ENCODE measurements at regions not wholly inside any gene's neighbourhood (a gene's known extent, or its start where the extent isn't known, plus 50 kb on each side); places are given as distances from the start of the nearest gene placed in this dataset.

DNA sequence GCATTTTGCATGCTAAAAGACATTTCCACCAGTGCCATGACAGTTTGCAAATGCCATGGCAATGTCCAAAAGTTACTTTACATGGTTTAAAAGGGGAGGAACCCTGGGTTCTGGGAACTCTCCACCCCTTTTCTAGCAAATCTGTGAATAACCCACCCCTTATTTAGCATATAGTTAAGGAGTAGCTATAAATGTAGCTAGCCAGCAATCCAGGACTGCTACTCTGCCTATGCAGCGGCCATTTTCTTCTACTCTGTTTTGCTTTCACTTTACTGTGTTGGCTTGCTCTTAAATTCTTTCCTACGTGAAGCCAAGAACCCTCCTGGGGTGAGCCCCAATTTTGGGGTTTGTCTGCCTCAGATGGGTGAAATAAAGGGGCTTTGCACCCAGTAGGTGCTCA is 141.0 kb downstream of the PTPN11 start:
- DNase-seq (ENCODE audit: low read depth): peak; percentile 23

DNA sequence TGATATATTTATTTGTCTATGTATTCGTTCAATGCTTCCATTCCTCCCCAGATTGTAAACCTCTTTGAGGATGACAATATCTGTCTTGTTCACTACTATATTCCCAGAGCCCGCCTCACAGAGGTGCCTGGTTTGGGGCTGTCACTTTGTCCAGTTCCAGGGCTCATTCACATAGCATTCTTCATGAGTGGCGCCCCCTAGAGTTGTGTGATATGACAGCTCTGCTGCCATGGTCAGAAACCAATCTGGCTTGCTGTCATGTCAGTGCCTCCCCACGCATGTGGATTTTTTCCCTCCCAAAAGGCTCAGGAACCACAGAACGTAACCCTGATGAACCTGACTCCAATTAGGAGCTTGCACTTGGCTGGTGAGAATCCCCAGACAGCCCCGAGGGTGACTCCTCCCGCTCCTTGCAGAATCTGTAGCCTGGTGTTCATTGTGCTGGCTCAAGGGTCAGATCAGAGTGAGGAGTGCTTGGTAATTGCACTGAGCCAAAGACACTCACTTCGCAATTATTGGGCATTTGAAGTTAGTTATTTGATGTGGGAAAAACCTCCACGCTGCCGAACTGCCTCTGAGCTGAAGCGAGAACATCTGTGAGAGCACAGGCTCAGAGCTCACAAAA is 145.5 kb downstream of the PTPN11 start:
- DNase-seq (ENCODE audit: low read depth): no peak

DNA sequence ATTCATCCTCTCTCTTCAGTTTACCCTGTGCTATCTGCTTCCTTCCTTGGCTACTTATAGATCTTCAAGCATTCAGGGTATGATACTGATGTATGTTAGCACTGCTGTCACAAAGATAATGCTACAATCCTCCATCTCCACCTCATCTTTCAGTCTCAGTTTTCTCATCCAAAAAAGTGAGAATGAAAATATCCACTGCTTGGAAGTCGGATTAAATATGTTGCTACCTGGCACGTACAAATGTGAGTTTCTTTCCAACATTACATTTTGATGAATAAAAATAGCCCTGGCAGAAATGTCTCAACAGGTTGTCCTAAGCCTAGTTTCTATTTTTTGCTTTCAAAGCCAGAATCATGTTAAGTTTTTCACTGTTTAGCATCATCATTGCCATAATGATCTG is 149.9 kb downstream of the PTPN11 start:
- DNase-seq (ENCODE audit: low read depth): no peak

DNA sequence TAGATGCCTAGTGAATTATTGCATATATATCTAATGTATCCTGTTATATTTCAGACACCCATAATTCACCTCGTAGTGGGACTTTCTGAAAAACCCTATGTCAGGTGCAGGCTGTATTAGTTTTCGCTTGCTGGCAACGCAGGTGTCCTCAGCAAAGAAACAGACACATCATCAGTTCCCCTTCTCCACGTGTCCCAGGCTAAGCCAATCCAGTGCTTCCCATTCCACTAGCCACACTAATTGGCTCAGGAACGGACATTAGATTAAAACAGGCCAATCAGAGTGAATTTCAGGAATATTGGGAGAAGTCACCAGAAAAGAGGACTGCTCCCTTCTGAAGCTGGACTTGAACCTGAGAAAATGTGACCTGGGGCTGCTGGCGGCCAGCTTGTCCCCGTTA is 151.3 kb downstream of the PTPN11 start:
- no peak for DNase-seq (ENCODE audit: low read depth)

DNA sequence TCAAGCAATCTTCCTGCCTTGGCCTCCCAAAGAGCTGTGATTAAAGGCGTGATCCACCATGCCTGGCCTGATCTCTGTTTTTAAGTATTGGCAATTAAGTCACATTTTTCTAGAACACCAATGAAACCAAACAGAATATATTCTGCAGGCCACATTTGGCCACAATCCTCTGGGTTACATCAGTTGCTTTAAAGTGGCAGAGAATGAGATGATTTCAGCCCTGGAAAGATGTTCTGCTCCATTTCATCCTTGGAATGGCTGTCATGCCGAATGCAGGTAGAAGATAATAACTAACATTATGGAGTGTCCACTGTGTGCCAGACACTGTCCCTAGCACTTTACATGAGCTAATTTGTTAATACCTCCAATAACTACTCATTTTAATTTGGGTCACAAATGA is 154.4 kb downstream of the PTPN11 start:
- DNase-seq (ENCODE audit: low read depth): no peak

DNA sequence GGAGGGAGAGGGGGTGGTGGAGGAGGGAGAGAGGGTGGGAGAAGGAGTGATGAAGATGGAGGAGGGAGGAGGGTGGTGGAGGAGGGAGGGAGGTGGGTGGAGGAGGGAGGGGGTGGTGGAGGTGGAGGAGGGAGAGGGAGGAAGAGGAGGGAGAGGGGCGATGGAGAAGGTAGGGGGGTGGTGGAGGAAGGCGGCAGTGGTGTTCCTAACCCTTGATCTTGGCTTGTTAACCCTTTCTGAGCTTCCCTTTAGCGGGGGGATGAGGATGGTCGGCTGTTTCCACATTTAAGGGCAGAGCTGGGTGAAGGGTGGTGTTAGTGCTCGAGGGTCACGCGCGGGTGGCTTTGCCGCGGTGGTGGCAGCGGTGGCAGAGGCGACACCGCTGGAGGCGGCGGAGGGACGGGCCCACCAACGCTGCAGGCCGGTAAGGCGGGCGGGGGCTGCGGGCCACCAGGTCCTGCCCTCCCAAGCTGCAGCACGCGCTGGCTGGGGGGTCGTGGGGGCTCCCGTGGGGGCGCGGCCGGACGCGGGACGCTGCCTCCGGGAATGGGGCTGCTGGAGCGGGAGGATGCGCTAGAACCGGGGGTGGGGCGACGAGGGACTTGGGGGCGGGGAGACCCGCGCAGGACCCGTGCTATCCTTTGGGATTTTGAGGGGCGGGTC is 156.3 kb downstream of the PTPN11 start:
- DNase-seq (ENCODE audit: low read depth): no peak

DNA sequence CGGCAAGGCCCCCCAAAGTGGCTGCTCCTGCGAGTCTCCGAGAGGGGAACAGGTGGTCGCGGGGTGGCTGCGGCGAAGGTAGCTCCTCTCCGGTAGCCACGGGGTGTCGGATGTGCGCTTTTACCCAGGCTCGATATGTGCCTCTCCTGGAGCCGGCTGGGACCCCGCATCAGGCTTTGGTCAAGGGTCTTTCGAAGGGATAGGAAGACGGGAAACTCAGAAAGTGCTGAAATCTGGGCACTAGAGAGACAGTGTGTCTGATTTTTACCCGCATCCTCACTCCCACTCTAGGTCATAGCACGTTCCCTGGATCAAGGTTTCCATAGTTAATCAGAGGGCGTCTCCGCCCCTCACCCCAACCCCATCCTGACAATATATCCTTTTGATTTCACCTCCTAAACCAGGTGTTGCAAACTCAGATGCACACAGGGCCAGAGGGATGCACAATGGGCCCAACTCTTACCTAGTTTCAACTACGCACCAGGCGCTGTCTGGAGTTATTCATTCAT is 156.9 kb downstream of the PTPN11 start:
- no peak for DNase-seq (ENCODE audit: low read depth)

DNA sequence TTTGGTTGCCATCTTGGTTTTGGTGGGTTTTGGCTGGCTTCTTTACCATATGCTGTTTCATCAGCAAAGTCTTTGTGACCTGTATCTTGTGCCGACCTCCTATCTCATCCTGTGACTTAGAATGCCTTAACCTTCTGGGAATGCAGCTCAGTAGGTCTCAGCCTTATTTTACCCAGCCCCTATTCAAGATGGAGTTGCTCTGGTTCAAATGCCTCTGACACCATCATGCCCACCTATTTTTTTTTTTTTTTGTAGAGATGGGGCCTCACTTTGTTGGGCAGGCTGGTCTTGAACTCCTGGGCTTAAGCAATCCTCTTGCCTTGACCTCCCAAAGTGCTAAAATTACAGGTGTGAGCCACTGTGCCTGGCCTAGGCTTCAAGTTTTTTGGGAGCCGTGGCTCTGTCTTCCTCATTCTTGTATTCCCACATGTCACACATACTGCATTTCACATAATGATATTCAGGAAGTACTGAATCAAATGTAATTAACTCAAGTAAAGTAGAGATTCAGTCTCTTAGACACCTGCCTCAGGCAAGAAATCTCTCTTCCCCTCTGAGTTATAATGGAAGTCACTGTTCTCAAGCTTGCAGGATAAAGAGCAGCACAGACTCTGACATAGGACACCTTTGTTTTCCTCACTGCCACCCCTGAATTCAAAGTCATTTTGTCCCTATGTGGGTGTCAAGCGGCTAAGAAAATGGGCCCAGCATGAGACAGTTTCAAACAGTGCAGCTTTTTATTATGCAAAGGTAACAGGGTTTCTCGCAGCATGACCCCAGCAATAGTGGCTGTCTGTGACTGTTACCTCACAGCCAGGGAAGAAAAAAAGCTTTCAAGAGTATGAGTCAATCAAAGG is 159.0 kb downstream of the PTPN11 start:
- DNase-seq (ENCODE audit: low read depth): no peak

DNA sequence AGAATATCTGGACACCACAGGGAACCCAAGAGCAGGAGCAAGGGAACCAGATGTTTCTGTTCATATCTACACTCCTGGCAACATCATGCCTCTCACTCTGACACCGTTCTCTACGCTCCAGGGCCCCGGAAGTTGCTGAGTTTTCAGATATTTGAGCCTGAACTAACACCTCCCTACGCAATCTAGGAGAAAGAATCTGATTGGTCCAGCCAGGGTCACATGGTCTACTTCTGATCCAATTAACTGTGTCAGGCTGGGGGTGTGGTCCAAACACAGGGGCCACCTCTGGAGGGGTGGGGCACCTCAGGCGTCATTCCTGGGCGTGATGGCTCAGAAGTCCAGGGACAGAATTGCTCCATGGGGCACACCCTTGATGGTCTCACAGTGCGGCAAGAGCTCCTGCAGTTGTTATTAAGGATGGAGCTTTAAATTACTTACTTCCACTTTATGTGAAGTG is 165.5 kb downstream of the PTPN11 start:
- DNase-seq (ENCODE audit: low read depth): no peak

DNA sequence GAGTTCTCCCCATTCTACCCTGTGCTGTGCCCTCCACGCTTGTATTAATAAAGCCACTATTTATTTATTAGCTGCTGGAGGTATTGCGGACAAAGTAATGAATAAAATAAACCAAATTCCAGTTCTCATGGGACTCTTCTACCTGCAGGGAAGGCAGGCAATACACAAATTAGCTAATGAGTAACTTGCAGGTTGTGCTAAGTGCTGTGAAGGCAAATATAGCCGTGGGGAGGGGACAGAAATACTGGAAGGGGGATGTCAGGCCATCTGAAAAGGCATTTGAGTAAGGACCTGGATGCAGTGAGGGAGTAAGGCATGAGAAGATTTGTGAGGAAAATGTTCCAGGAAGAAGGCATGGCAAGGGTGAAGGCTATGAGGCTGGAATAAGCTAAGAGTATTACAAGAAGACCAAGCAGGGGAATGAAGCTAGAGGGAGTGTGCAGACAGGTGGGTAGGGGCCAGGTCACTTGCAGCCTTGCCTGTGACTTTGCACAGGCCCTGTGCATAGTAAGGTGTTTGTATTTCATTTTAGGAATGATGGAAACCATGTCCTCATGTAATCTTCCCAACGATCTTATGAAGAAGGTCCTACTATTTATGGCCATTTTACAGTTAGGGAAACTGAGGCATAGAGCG is 167.5 kb downstream of the PTPN11 start:
- DNase-seq (ENCODE audit: low read depth): no peak

DNA sequence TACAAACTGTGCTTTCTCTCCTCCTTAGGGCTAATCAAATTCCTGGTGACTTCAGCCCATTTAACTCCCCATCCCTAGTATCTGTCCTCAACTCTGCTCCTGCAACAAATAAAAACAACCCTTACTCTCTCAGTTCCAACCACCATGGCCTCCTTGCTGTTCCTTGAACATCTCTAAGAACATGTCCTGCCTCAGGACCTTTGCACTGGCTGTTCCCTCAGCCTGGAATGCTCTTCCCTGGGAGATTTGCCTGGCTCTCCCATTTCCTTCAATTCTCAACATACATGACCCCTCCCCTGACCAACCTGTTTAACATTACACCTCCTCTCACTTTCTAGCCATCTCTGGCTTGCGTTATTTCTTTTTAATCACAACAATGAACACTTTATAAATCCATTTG is 170.5 kb downstream of the PTPN11 start:
- DNase-seq (ENCODE audit: low read depth): no peak

DNA sequence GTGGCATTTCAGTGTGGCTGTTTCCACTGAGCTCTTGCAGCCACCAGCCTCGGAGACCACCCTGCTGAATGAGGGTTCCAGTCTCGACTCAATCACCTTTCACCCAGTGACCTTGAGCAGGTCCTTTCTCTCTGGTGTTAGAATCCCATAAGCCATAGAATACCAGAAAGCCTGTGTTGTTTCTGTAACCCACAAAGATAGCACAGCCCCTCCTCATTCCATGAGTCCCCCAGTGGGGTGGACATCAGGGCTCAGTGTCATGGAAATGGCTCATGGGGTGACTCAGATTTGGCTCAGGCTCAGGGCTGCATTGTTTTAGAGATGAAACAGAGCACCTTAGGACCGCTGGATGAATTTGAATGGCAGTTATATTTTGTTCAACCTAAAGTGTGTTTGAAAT is 171.5 kb downstream of the PTPN11 start:
- DNase-seq (ENCODE audit: low read depth): no peak

DNA sequence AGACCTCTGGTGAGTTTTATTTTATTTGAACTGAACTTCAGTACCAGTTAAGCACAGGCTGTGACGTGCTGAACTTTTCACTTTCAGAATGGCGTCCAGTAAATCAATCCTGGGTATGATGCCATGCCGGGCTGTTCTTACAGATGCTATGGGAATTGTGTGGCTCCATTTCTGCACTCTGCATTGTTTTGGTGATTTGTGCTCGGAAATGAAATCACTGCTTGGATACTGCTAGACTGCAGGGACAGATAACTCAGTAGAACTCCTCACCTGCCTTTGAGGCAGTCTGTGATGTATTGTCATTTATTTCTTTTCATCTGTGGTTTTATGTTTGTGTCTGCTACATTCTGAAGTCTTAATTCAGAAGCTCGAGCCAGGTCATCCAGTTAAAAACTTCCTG is 172.7 kb downstream of the PTPN11 start:
- DNase-seq (ENCODE audit: low read depth): no peak

DNA sequence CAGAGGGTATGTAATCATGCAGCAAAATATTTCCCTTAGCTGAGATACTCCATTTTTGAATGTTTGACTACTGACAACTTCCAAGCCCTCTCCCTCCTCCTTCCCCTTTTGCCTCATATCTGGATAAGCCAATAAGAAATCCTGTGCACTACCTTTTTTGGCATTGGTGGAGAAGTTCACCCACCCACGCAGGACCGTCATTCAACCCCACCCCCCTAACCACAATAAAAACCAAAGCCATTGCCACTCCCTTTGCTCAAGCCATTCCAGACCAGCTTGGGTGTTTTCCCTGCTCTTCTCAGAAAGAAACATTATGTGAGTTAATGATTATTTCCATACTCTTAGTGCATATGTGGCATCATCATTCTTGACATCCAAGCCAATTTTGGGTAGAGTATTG is 176.7 kb downstream of the PTPN11 start:
- no peak for DNase-seq (ENCODE audit: low read depth)

DNA sequence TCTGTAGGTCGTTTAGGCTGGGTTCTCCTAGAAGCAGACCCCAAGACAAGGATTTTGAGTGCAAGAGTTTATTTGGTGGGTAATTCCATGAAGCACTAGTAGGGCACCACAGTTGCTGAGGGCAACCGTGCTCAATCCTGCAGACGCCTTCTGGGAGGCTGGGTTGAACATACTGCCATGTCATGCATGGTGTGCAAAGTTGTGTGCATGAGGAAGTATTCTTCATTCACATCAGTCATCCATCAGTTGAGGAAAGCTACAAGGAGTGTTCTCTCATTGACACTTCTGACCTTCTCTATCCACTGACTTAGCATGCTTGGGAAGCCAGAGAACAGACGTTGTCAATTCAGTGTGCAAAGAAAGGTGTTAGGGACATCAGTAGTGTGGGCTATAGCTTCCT is 179.2 kb downstream of the PTPN11 start:
- no peak for DNase-seq (ENCODE audit: low read depth)

DNA sequence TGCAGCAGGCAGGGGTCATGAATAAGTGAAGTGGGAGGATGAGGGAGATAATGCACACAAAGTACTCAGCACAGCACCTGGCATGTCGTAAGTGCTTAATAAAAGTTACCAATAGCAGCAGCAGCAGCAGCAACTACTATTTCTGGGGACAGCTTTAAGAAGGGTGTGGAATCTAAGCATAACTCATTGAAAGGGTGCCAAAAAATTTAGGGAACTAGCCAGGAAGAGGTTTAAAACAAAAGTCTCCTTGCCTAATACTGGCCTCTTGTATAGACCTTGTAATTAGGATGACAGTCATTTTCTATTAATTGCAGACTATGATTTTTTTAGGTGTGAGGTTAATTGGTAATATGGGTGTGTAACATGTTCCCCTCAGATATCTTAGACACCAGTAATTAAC is 179.9 kb downstream of the PTPN11 start:
- no peak for DNase-seq (ENCODE audit: low read depth)

DNA sequence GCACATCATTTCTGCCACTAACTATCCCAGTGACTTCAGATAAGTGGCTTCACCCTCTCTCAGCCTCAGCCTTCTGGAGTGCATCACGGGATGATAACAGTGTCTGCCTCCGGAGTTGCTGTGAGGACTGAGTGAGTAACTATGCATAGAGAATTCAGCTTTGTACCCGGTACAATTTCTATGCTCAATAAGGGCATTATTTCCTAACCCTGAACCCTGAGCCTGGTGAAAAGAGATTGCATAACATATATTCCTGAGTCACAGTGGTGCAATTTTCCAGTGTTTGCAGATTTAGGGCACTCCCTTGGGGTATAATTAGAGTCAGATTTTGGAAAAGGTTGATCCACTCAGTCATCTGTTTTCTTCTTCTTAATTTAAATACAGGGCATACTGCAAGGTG is 181.1 kb downstream of the PTPN11 start:
- no peak for DNase-seq (ENCODE audit: low read depth)

DNA sequence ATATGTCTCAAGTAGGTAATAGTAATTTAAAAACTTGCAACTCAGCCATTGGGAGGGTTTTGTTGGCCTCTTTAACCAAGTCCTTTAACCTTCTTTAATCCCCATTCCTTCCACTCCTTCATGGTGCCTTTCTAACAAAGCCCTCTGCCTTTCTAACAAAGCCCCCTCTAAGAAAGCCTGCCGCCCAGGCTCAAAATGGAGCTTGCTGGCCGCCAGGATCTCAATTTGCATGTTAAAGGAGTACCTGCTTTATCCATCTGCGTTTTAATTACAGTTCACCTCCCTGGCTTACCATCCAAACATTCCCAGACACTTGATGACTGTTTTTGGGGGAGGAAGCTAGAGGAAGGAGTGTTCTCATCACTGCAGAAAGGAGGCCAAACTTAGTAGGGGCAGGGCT is 183.4 kb downstream of the PTPN11 start:
- DNase-seq (ENCODE audit: low read depth): no peak

DNA sequence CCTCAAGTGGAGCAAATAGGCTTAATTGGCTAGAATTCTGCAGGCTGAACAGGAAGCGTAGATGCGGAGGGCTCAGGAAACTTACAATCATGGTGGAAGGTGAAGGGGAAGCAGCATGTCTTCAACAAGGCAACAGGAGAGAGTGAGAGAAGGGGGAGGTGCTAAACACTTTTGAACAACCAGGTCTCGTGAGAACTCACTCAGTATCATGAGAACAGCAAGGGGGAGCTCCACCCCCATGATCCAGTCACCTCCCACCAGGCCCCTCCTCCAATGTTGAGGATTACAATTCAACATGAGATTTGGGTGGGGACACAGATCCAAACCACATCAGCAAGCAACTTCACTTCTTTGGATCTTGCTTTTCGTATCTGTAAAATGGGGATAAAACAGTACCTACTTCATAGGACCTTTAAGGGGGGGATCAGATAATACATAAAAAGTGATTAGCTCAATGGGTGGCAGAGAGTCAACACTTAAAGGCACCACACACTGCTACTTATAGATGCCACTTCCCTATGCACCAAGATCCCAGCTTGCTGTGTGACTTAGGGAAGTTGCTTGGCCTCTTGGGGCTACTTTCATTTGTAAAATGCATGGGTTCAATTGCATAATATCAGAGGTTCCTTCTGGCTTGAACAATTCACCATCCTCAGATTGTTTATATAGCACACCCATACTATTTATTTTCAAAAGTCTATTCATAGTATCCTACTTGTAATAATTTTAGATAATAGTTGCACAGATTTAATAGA is 184.8 kb upstream of the RPH3A start:
- no peak for DNase-seq (ENCODE audit: low read depth)

DNA sequence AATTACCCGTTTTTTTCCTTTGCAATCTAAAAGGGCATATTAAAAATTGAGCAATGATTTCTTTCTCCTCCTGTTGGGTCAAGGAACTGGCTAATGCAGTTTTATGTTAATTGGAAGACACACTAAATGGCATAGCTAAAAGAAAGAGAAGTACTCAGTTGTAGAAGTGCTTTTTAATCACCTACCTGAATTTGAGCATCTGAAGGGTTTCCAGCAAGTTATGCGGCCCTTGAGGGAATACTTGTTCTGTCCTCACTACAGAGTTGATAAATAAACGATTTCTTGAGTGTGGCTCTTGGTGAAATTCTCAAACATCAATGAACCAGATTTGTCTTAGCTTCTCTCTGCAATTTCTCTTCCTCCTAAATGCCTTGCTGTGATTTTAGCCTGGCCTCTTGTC is 184.1 kb upstream of the RPH3A start:
- DNase-seq (ENCODE audit: low read depth): no peak

DNA sequence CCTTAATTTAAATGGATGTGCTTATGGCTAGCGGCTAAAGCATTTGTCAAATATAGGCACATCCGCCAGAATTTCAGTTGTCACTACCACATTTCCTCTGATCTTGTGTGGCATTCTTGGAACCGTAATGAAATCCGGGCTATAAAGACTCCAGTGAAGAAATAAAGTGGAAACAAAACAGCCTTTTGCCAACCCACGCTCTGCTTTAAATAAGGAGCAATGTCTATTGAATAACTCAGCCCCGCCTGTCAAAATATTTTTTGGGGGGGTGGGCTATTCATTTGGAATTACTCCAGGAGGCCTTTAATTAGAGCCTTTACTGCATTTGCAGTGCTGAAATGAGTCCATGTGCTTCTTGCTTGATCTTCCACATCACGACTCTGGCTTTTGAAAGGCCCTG is 179.6 kb upstream of the RPH3A start:
- DNase-seq (ENCODE audit: low read depth): no peak

DNA sequence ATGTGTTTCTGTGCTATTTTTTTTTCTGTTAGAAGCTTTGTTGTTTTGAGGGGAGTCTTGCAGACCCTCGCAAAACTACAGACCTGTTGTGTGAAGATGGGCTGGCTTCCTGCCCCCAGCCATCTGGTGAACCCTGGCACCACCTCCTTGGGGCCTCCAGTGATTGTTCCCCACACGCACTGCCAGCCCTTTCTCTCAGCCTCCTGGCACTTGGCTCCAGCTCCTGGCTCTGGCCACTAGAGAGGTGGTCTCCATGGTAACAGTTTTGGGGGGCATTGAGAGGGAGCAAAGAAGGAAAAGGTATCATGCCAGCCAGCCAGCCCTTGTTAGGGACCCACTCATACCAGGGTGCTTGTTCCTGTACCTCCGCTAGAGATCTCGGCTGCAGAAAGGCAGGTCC is 176.4 kb upstream of the RPH3A start:
- DNase-seq (ENCODE audit: low read depth): no peak

All from EH (cell line).